Activated T-cell treated with anti-CD3 and anti-CD28 coated beads for 24 hours (primary cell): ENCODE measurements at regions not wholly inside any gene's neighbourhood (a gene's known extent, or its start where the extent isn't known, plus 50 kb on each side); places are given as distances from the start of the nearest gene placed in this dataset.
"Not testable (repeated sequence)": the region's sequence is repeated elsewhere in the genome, so short reads cannot be mapped to it uniquely, and the experiment has no call there.

Experiments
- DNase-seq: peaks from one replicate; pipeline ENCODE4 v3.0.0-alpha.2; 2020; ENCODE audit warnings: low read depth

- no peak for DNase-seq
Observed at GRCh38 chr3:83251490-83251889, 1490.0 kb upstream of the GBE1 start.

GRCh38 chr3:83250613-83251012 is 1489.2 kb upstream of the GBE1 start:
- DNase-seq, result no peak

GRCh38 chr3:83248454-83248853 is 1487.0 kb upstream of the GBE1 start:
- DNase-seq, result no peak

GRCh38 chr3:83235180-83235814 is 1473.9 kb upstream of the GBE1 start:
- DNase-seq, result no peak

- no peak for DNase-seq
Observed at GRCh38 chr3:83233715-83234114, 1472.3 kb upstream of the GBE1 start.

GRCh38 chr3:83230841-83231240 is 1469.4 kb upstream of the GBE1 start:
- no peak for DNase-seq

- no peak for DNase-seq
Observed at GRCh38 chr3:83230376-83230775, 1468.9 kb upstream of the GBE1 start.

- no peak for DNase-seq
Observed at GRCh38 chr3:83226751-83227150, 1465.3 kb upstream of the GBE1 start.

- DNase-seq, result no peak
Observed at GRCh38 chr3:83224101-83224868, 1462.8 kb upstream of the GBE1 start.

- DNase-seq, result no peak
Observed at GRCh38 chr3:83218383-83219200, 1457.1 kb upstream of the GBE1 start.

- not testable (repeated sequence) for DNase-seq
Observed at GRCh38 chr3:83217595-83218118, 1456.2 kb upstream of the GBE1 start.

- no peak for DNase-seq
Observed at GRCh38 chr3:83216919-83217594, 1455.6 kb upstream of the GBE1 start.

- no peak for DNase-seq
Observed at GRCh38 chr3:83195243-83195642, 1433.8 kb upstream of the GBE1 start.

GRCh38 chr3:83193526-83193925 is 1432.1 kb upstream of the GBE1 start:
- DNase-seq, result no peak

- no peak for DNase-seq
Observed at GRCh38 chr3:83189634-83190033, 1428.2 kb upstream of the GBE1 start.

- no peak for DNase-seq
Observed at GRCh38 chr3:83169473-83169872, 1408.0 kb upstream of the GBE1 start.

GRCh38 chr3:83150896-83151295 is 1389.5 kb upstream of the GBE1 start:
- DNase-seq, result no peak

GRCh38 chr3:83140983-83141382 is 1379.5 kb upstream of the GBE1 start:
- no peak for DNase-seq

GRCh38 chr3:83131236-83131635 is 1369.8 kb upstream of the GBE1 start:
- DNase-seq, result no peak

- DNase-seq, result no peak
Observed at GRCh38 chr3:83122774-83123350, 1361.4 kb upstream of the GBE1 start.

- no peak for DNase-seq
Observed at GRCh38 chr3:83093222-83093572, 1331.8 kb upstream of the GBE1 start.
